ENCODE measurements at regions not wholly inside any gene's neighbourhood (a gene's known extent, or its start where the extent isn't known, plus 50 kb on each side); places are given as distances from the start of the nearest gene placed in this dataset.

DNA sequence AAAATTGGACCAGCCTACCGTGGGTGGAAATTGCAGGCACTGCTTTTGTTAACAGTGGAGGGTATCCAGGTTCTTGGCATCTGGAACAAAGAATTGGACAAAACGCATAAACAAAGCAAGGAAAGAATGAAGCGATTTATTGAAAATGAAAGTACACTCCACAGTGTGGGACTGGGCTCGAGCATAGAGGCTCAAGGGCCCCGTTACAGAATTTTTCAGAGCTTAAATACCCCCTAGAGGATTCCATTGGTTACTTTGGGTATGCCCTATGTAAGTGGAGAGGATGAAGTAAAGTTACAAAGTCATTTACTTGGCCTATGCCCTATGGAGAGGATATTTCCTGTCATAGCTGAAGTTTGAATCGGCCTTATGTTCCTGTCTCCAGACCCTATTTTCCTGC is 85.3 kb downstream of the GLUD2 start:
- DNase-seq: no peak
- no peak overlapping the region for H3K27ac ChIP-seq
- intact Hi-C loops (cut with DNase I; ENCODE audit: low total_unique reads): no loop called here
- H3K36me3 ChIP-seq: no peaks in the 10 kb centered on the region
- no peaks in the 10 kb centered on the region for H3K9me3 ChIP-seq
- H3K4me1 ChIP-seq: no peaks in the 10 kb centered on the region
- no peaks in the 10 kb centered on the region for H3K27me3 ChIP-seq
- TF ChIP-seq, protein P1, sequence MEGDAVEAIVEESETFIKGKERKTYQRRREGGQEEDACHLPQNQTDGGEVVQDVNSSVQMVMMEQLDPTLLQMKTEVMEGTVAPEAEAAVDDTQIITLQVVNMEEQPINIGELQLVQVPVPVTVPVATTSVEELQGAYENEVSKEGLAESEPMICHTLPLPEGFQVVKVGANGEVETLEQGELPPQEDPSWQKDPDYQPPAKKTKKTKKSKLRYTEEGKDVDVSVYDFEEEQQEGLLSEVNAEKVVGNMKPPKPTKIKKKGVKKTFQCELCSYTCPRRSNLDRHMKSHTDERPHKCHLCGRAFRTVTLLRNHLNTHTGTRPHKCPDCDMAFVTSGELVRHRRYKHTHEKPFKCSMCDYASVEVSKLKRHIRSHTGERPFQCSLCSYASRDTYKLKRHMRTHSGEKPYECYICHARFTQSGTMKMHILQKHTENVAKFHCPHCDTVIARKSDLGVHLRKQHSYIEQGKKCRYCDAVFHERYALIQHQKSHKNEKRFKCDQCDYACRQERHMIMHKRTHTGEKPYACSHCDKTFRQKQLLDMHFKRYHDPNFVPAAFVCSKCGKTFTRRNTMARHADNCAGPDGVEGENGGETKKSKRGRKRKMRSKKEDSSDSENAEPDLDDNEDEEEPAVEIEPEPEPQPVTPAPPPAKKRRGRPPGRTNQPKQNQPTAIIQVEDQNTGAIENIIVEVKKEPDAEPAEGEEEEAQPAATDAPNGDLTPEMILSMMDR (IDR thresholded peaks at IDR 0.05): no peak
- no peak for TF ChIP-seq POLR2A (IDR thresholded peaks at IDR 0.05)
- H3K4me3 ChIP-seq: no peak overlapping the region

DNA sequence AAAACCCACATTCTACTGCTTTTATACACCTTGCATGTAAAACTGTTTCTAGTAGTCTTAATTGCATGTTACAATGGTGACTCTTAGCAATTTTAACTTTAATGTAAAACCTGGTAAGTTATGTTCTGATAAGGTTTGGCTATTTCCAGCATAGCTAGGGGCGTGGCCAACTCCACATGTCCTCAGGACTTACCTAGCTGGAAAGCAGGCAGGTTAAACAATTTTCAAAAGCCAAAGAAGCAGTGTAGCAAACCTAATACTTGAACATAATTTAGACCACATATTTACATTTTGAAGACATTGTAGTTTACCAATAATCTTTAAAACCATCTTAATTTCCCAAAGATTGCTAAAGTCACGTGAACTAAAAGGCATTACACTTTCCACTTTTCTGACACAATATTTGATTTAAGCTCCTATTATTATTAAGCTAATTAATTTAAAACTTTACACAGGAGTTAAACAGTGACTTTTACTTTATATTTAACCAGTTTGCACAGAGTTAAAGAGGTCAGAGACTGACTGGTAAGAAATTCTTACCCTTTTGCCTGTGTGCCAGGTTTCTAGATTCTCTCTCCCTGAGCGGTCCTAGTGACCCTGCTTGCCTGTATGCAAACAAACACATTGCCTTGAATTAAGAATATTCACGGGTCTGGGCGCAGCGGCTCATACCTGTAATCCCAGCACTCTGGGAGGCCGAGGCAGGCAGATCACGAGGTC is 88.2 kb downstream of the GLUD2 start:
- DNase-seq: no peak
- no peak for TF ChIP-seq POLR2A (IDR thresholded peaks at IDR 0.05)
- TF ChIP-seq, protein P1 (IDR thresholded peaks at IDR 0.05): no peak
- H3K9me3 ChIP-seq: no peaks in the 10 kb centered on the region
- H3K27ac ChIP-seq: no peak overlapping the region
- H3K36me3 ChIP-seq: no peaks in the 10 kb centered on the region
- H3K27me3 ChIP-seq: no peaks in the 10 kb centered on the region
- H3K4me1 ChIP-seq: no peaks in the 10 kb centered on the region
- H3K4me3 ChIP-seq: no peak overlapping the region
- intact Hi-C loops (cut with DNase I; ENCODE audit: low total_unique reads): no loop called here

DNA sequence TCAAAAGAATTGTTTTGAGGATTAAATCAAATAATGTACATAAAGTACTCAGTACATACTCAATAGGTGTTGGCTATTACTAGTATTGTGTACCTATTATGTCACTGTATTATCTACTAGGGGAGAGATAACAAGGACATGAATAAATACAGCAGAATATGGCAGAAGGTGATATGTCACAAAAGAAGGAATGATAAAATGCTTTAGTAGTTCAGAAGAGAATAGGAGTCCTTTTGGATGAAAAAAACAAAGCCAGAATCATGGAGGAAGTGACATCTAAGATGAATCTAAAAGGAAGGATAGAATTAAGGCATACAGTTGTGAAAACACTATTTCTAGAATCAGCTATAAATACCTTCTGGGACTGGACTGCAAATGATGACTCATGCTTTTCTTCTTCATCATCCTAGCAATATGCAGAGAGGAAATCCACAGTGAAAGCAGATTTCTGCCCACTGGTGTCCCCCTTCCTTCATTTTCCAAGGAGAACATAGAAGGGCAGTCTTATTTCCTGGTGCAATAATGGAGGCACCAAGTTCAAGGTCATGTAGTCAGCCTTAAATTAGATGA is 98.7 kb downstream of the GLUD2 start:
- TF ChIP-seq, protein P1 (IDR thresholded peaks at IDR 0.05): no peak
- no peak for TF ChIP-seq POLR2A (IDR thresholded peaks at IDR 0.05)
- no peaks in the 10 kb centered on the region for H3K4me1 ChIP-seq
- intact Hi-C loops (cut with DNase I; ENCODE audit: low total_unique reads): no loop called here
- no peak for DNase-seq
- H3K27ac ChIP-seq: no peak overlapping the region
- peaks cover 0 to 5% of the 10 kb centered on the region in 2 donors for H3K27me3 ChIP-seq
- H3K4me3 ChIP-seq: no peak overlapping the region
- H3K9me3 ChIP-seq: no peaks in the 10 kb centered on the region
- H3K36me3 ChIP-seq: no peaks in the 10 kb centered on the region

DNA sequence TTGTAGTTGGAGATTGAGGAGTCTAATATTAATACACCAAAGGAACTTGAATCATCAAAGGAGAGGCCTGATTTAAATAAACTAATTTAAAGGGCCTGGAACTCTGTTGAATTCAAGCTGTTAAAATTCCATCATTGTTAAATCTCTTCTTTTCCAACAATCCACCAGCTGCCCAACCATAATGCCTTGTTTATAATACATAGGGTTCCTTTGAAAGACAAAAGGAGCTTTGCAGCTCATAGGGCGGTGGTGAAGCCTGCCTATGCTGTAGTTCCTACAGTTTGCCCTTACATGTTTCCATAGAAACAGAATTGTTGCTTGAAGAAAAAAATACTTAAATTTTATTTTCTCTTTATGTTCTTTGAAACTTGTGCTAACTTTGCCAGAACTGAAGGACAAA is 102.8 kb downstream of the GLUD2 start:
- TF ChIP-seq, protein P1 (IDR thresholded peaks at IDR 0.05): no peak
- no peak for TF ChIP-seq POLR2A (IDR thresholded peaks at IDR 0.05)
- Histone ChIP-seq H3K27ac (no peak overlapping the region), H3K4me3 (no peak overlapping the region), H3K36me3 (no peaks in the 10 kb centered on the region), H3K27me3 (no peaks in the 10 kb centered on the region), H3K9me3 (no peaks in the 10 kb centered on the region), H3K4me1 (no peaks in the 10 kb centered on the region)
- intact Hi-C loops (cut with DNase I; ENCODE audit: low total_unique reads): no loop called here
- no peak for DNase-seq

DNA sequence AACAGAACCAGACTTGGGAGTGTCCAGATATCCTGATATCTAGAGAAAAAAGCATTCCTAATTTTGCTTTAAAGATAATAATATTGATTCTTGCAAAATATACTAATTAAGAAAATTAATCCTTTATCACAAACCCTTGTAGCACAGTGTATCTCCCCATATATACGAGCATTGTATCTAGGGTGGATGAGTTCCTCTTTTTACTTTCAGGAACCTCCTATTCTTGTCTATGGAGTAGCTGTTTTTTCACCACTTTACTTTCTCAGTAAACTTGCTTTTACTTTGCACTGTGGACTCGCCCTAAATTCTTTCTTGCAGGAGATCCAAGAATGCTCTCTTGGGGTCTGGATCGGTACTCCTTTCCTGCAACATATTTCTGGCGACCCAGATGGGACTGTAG is 103.9 kb downstream of the GLUD2 start:
- intact Hi-C loops (cut with DNase I; ENCODE audit: low total_unique reads): no loop called here
- DNase-seq: no peak
- Histone ChIP-seq H3K36me3 (no peaks in the 10 kb centered on the region), H3K27ac (no peak overlapping the region), H3K9me3 (no peaks in the 10 kb centered on the region), H3K27me3 (no peaks in the 10 kb centered on the region), H3K4me3 (no peak overlapping the region), H3K4me1 (no peaks in the 10 kb centered on the region)
- no peak for TF ChIP-seq POLR2A (IDR thresholded peaks at IDR 0.05)
- TF ChIP-seq, protein P1 (IDR thresholded peaks at IDR 0.05): no peak
